GM21515 (cell line): ENCODE measurements at regions not wholly inside any gene's neighbourhood (a gene's known extent, or its start where the extent isn't known, plus 50 kb on each side); places are given as distances from the start of the nearest gene placed in this dataset.
"Not testable (repeated sequence)": the region's sequence is repeated elsewhere in the genome, so short reads cannot be mapped to it uniquely, and the experiment has no call there.

Source experiments
- ATAC-seq: cut with Tn5 transposase; IDR thresholded peaks from one replicate; pipeline ENCODE4 v1.9.1; 2021; ENCODE audit not compliant: unreplicated experiment

- no peak for ATAC-seq
Observed at GRCh38 chr11:19437760-19438159, 197.0 kb upstream of the E2F8 start.

GRCh38 chr11:19436932-19437331, 196.2 kb upstream of the E2F8 start:
- peak; percentile 38 for ATAC-seq

GRCh38 chr11:19435306-19435989, 194.7 kb upstream of the E2F8 start:
- ATAC-seq, result no peak

GRCh38 chr11:19433791-19434190, 193.0 kb upstream of the E2F8 start:
- ATAC-seq, result no peak

GRCh38 chr11:19433367-19433766, 192.6 kb upstream of the E2F8 start:
- ATAC-seq, result peak; percentile 52

GRCh38 chr11:19432370-19433061, 191.8 kb upstream of the E2F8 start:
- peak; percentile 57 for ATAC-seq

- no peak for ATAC-seq
Observed at GRCh38 chr11:19430754-19431398, 190.1 kb upstream of the E2F8 start.

- ATAC-seq, result no peak
Observed at GRCh38 chr11:19430346-19430745, 189.6 kb upstream of the E2F8 start.

- ATAC-seq, result no peak
Observed at GRCh38 chr11:19429108-19429760, 188.5 kb upstream of the E2F8 start.

- no peak for ATAC-seq
Observed at GRCh38 chr11:19428206-19429002, 187.7 kb upstream of the E2F8 start.

GRCh38 chr11:19426756-19427403, 186.1 kb upstream of the E2F8 start:
- no peak for ATAC-seq

- ATAC-seq, result no peak
Observed at GRCh38 chr11:19426011-19426755, 185.4 kb upstream of the E2F8 start.

- ATAC-seq, result no peak
Observed at GRCh38 chr11:19422276-19422675, 181.5 kb upstream of the E2F8 start.

- ATAC-seq, result no peak
Observed at GRCh38 chr11:19420868-19421533, 180.3 kb upstream of the E2F8 start.

GRCh38 chr11:19419808-19420207, 179.1 kb upstream of the E2F8 start:
- no peak for ATAC-seq

GRCh38 chr11:19419021-19419750, 178.4 kb upstream of the E2F8 start:
- no peak for ATAC-seq

GRCh38 chr11:19418221-19418620, 177.5 kb upstream of the E2F8 start:
- no peak for ATAC-seq

GRCh38 chr11:19412070-19412469, 171.3 kb upstream of the E2F8 start:
- ATAC-seq, result not testable (repeated sequence)
